ENCODE measurements at regions not wholly inside any gene's neighbourhood (a gene's known extent, or its start where the extent isn't known, plus 50 kb on each side); places are given as distances from the start of the nearest gene placed in this dataset.

DNA sequence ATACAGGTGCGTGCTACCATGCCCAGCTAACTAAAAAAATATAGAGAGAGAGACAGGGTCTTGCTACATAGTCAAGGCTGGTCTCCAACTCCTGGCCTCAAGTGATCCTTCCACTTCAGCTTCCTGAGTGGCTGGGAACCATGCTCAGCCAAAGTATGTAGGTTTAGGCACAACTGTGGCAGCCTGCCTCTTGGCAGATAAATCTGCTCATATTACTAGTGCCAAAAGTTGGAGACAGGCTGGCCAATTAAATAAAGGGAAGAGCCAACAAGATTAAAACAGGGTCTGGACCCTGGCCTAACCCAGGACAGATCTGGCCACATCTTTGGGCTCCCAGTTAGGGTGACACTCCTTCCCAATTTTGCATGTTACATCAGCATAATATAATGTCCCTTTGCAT is 151.7 kb downstream of the CBLN1 start:
- H3K9me3 Mint-ChIP-seq: peaks cover 36% of the 10 kb centered on the region
- TF ChIP-seq, protein P1, sequence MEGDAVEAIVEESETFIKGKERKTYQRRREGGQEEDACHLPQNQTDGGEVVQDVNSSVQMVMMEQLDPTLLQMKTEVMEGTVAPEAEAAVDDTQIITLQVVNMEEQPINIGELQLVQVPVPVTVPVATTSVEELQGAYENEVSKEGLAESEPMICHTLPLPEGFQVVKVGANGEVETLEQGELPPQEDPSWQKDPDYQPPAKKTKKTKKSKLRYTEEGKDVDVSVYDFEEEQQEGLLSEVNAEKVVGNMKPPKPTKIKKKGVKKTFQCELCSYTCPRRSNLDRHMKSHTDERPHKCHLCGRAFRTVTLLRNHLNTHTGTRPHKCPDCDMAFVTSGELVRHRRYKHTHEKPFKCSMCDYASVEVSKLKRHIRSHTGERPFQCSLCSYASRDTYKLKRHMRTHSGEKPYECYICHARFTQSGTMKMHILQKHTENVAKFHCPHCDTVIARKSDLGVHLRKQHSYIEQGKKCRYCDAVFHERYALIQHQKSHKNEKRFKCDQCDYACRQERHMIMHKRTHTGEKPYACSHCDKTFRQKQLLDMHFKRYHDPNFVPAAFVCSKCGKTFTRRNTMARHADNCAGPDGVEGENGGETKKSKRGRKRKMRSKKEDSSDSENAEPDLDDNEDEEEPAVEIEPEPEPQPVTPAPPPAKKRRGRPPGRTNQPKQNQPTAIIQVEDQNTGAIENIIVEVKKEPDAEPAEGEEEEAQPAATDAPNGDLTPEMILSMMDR (IDR thresholded peaks at IDR 0.05): no peak
- no peaks in the 10 kb centered on the region for H3K27me3 Mint-ChIP-seq (ENCODE audit: insufficient read depth)
- H3K4me1 Mint-ChIP-seq (ENCODE audit: low read depth): no peaks in the 10 kb centered on the region
- no peak overlapping the region for H3K27ac Mint-ChIP-seq
- no peak for DNase-seq
- H3K36me3 Mint-ChIP-seq (ENCODE audit: low read depth): no peaks in the 10 kb centered on the region
- no peak overlapping the region for H3K4me3 Mint-ChIP-seq

DNA sequence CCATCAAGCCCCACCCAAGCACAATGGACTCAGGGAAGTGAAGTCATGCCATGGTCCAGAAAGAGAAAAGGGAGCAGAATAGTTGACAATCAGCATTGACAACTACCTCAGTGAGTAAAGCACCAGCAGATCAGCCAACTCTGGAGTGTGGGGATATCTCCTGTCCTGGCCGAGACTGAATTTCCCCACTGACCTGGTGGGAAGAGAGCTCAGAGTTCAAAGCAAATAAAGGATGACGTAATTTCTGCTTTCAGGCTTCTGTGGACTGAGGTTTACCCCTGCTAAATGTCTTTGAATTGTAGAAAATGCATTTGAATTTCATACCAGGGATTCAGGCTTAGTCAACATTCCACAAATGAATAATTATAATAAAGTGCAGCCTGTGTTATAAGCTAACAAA is 152.9 kb downstream of the CBLN1 start:
- DNase-seq: no peak
- Mint-ChIP-seq H3K9me3 (peaks cover 41% of the 10 kb centered on the region), H3K4me1 (ENCODE audit: low read depth) (no peaks in the 10 kb centered on the region), H3K36me3 (ENCODE audit: low read depth) (no peaks in the 10 kb centered on the region), H3K27me3 (ENCODE audit: insufficient read depth) (no peaks in the 10 kb centered on the region), H3K27ac (no peak overlapping the region), H3K4me3 (no peak overlapping the region)
- TF ChIP-seq, protein P1 (IDR thresholded peaks at IDR 0.05): no peak

DNA sequence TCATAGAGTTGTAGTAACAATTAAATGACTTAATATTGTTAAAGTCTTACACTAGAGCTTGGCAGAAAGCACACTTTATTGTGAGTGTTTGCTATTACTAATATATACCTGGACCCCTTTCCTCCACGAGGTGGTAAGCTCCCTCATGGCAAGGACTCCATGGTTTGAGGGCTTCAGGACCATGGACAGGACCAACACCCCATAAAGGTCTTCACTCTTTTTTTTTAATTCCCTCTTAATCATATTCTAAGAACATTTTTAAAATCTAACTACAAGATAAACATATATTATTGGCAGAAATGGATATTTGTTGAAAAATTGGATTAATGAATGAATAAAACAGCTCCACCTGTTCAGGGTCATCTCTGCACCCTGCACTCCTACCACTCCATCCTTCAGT is 154.5 kb downstream of the CBLN1 start:
- H3K27ac Mint-ChIP-seq: no peak overlapping the region
- H3K27me3 Mint-ChIP-seq (ENCODE audit: insufficient read depth): no peaks in the 10 kb centered on the region
- no peaks in the 10 kb centered on the region for H3K36me3 Mint-ChIP-seq (ENCODE audit: low read depth)
- TF ChIP-seq, protein P1 (IDR thresholded peaks at IDR 0.05): no peak
- H3K9me3 Mint-ChIP-seq: peaks cover 45% of the 10 kb centered on the region
- no peaks in the 10 kb centered on the region for H3K4me1 Mint-ChIP-seq (ENCODE audit: low read depth)
- no peak overlapping the region for H3K4me3 Mint-ChIP-seq
- DNase-seq: no peak

DNA sequence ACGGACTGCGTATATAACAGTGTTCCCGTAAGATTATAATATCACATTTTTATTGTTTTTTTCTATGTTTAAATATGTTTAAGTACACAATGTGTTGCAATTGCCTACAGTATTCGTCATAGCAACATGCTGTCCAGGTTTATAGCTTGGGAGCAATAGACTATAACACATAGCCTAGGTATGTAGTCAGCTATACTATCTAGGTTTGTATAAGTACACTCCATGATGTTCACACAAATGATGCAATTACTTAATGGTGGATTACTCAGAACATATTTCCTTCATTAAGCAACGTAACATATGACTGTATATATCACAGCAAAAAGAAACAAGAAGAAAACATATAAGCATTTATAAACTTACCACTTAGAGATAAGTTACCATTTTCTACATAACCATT is 160.0 kb downstream of the CBLN1 start:
- H3K27me3 Mint-ChIP-seq (ENCODE audit: insufficient read depth): no peaks in the 10 kb centered on the region
- DNase-seq: no peak
- H3K4me1 Mint-ChIP-seq (ENCODE audit: low read depth): no peaks in the 10 kb centered on the region
- H3K36me3 Mint-ChIP-seq (ENCODE audit: low read depth): no peaks in the 10 kb centered on the region
- no peak overlapping the region for H3K4me3 Mint-ChIP-seq
- no peak overlapping the region for H3K27ac Mint-ChIP-seq
- TF ChIP-seq, protein P1 (IDR thresholded peaks at IDR 0.05): no peak
- peaks cover 47% of the 10 kb centered on the region for H3K9me3 Mint-ChIP-seq

DNA sequence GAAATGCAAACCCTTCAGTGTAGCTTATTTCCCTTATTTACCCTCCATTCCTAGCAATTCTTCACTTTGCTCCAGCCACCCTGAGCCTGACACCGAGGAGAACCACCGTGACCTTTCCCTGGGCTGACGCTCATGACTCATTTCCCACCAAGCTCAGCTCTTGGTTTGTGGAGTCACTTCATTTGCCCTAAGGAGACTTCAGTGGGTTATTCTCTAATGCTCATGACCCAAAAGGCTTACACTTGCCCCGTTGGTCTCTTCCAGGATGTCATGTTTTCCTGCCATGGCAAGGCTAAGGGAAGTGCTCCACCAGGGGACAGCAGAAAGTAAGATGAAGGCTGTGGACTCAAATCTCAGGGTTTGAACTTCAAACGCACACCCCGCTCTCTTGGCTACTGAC is 161.0 kb downstream of the CBLN1 start:
- Mint-ChIP-seq H3K4me1 (ENCODE audit: low read depth) (no peaks in the 10 kb centered on the region), H3K27ac (no peak overlapping the region), H3K36me3 (ENCODE audit: low read depth) (no peaks in the 10 kb centered on the region), H3K9me3 (peaks cover 42% of the 10 kb centered on the region), H3K4me3 (no peak overlapping the region), H3K27me3 (ENCODE audit: insufficient read depth) (no peaks in the 10 kb centered on the region)
- no peak for DNase-seq
- TF ChIP-seq, protein P1 (IDR thresholded peaks at IDR 0.05): no peak

DNA sequence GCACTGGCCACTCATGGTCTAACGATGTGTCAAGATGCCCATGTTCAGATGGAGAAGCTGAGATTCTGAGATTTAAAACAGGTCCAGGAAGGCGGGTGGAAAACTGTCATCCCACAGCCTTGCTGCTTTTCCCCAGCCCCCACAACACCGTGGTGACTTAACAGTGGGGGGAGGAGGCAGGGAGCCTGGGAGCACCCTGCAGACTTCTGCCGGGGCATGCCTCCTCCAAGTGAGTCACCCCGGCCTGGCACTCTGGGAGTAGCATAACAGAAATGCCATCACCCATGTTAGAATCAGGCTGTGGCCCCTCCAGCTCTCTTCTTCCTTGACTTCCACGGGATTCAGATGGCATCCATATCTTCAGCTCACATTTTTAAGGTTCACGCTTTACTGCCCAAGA is 164.8 kb downstream of the CBLN1 start:
- no peak overlapping the region for H3K4me3 Mint-ChIP-seq
- no peaks in the 10 kb centered on the region; the same call in 1 of the 2 replicates for H3K36me3 Mint-ChIP-seq (ENCODE audit: low read depth)
- no peaks in the 10 kb centered on the region for H3K4me1 Mint-ChIP-seq (ENCODE audit: low read depth)
- no peak for DNase-seq
- TF ChIP-seq, protein P1 (IDR thresholded peaks at IDR 0.05): no peak
- H3K27ac Mint-ChIP-seq: no peak overlapping the region
- peaks cover 48% of the 10 kb centered on the region for H3K9me3 Mint-ChIP-seq
- H3K27me3 Mint-ChIP-seq (ENCODE audit: insufficient read depth): peaks cover 1% of the 10 kb centered on the region; the same call in 1 of the 2 replicates
